NOMO-1 treated with dmso at 0.1 percent for 144 hours (cell line): ENCODE measurements at regions not wholly inside any gene's neighbourhood (a gene's known extent, or its start where the extent isn't known, plus 50 kb on each side); places are given as distances from the start of the nearest gene placed in this dataset.

Experiments
- DNase-seq: peaks from one replicate; lab custom pipeline; 2025; ENCODE audit not compliant: unreplicated experiment; lab: John Stamatoyannopoulos, UW

GRCh38 chr5:113900141-113900540 is 386.6 kb downstream of the YTHDC2 start:
- DNase-seq = no peak

- DNase-seq = no peak
Observed at GRCh38 chr5:113900816-113901215, 387.3 kb downstream of the YTHDC2 start.

DNA sequence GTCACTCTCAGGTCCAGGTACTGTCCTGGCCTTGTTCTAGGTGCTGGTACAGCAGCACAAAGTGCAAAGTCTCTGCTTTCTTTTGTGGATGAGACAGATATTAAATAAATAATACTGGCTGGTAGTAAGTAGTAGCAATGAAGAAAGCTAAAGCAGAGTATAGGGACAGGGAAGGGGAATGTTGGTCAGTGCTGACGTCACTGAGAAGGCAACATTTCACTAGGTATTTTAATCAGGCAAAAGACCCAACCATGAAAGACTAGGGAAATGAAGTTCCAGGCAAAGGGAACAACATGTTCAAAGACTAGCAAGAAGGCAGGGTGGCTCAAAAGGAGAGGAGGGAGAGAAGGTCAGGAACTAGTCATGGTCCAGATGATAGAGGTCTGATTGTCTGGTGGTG is 388.2 kb downstream of the YTHDC2 start:
- DNase-seq = no peak

DNA sequence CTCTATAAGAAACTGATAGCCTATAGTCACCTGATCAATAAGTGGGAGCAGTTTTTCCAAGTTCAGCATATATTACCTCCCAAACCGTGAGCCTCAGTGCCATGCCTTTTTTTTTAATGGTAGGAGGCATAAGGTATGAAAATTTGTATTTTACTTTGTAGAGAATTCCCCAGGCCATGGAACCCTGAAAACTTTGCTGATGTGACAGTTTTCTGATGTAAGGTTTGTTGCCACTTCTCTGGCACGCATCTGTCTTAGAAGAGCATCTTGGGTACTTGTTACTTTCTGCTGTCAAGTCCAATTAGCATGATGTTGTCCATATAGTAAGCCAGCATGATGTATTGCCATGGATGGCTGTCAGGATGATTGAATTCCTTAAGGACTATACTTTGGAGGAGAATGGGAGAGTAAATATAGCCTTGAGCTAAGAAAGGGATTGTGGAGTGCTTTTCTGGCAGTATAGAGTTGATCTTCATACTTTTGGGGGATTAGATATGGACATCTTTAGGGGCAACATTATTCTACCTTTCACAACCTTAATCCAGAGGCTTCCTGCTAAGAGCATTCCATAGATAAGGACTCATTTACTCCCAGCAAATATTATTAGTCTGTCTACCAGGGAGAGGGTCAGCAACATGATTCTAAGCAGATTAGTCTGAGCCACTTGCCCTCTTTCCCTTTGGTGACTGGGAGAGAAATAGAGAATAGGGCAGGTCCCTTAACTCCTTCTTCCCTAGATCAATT is 389.6 kb downstream of the YTHDC2 start:
- DNase-seq = no peak

- DNase-seq = no peak
Observed at GRCh38 chr5:113909782-113910181, 396.3 kb downstream of the YTHDC2 start.

DNA sequence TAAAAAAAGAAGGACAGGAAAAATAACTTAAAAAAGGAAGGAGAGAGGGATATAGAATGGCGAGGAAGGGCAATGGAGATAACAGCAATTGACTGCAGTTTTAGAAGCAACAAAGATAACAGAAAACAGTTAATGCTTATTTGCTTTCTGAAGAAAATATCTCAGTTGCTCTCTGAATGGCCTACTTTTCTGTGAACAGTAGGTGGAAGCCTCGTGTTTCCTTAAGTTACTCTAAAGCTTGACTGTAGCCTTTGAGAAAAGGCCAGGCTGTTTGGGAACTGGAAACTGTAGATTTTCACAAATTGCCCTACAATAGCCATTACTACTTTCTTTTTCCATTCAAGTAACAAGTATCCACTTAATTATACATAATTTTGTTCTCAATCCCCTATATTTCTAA is 404.5 kb downstream of the YTHDC2 start:
- no peak for DNase-seq

GRCh38 chr5:113922343-113922742 is 408.8 kb downstream of the YTHDC2 start:
- no peak for DNase-seq

GRCh38 chr5:113935453-113935852 is 422.0 kb downstream of the YTHDC2 start:
- DNase-seq = no peak

- no peak for DNase-seq
Observed at GRCh38 chr5:113937301-113937700, 423.8 kb downstream of the YTHDC2 start.

DNA sequence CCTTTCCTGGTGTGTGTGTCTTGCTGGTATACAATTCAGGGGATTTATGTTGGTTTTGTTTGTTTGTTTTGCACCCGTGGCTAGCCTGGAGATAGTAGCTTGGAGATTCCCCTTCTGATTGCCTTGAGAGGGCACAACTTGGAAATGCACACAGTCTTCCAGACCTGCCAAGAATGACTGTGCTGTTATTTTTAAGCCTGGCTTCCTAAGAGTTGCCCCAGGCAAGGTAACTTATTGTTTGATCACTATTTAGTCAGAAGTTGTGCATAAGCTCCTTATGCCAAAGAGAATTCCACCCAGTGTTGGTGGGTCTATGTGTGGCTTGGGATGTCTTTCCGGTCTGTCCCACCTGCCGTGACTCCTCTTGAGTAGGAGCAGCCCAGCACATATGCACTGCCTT is 421.9 kb upstream of the KCNN2 start:
- DNase-seq = no peak

GRCh38 chr5:113950186-113950585 is 411.7 kb upstream of the KCNN2 start:
- no peak for DNase-seq

DNA sequence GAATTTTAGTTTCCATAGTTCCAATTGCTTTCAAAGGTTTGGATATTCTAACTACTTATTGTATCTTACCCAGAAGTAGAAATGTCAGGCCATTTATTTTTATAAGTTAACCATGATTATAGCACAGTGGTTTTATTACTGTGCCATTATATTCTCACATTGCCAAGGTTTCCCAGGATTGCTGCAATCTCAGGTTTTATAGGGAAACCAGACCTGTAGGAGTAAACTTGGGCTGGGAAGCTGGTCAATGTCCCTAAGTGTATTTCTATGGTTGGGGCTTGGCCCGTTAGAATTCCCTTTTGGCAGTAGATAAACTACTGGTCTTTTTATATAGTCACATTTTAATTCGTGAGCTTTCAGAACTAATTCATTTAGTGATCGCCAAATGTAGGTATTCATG is 396.6 kb upstream of the KCNN2 start:
- no peak for DNase-seq

- DNase-seq = no peak
Observed at GRCh38 chr5:113969901-113970300, 392.0 kb upstream of the KCNN2 start.

- no peak for DNase-seq
Observed at GRCh38 chr5:113971454-113971853, 390.4 kb upstream of the KCNN2 start.

GRCh38 chr5:113974976-113975375 is 386.9 kb upstream of the KCNN2 start:
- DNase-seq = no peak

DNA sequence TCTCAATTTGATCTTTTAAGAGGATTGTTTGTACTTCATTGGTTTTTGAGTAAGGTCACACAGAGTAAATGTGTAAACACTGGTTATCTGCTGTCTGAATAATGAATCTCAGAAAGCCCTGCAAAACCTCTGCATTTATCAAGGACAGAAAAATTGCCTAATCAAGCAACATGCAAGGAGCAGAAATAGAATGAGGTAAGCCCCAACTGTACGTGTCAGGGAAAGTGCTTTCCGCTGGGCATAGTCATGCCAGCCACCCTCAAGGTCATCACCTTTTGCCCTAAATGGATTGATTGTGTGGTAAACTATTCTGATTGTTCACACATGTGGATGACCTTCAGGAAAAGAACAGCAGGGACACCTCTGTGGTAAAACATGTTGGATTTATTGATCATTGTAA is 376.9 kb upstream of the KCNN2 start:
- no peak for DNase-seq

DNA sequence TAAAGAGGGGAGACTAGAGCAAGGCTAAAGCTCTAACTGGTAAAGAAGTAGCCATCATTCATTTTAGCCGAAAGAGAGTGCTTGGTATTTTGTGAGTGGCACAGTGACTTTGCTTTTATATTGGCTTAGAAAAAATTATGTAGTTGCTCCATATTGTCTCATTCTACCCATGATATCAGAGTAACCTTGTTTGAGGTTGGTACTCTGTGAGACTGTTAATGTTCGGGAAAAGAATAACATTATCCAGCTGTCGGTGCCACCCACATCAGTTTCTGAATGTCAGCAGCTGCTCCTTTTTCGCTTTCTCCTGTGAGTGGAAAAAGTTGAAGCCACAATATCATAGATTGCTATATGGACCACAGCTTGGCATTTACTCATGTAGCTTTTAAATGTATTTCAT is 376.4 kb upstream of the KCNN2 start:
- no peak for DNase-seq

- DNase-seq = no peak
Observed at GRCh38 chr5:113989278-113989912, 372.5 kb upstream of the KCNN2 start.

DNA sequence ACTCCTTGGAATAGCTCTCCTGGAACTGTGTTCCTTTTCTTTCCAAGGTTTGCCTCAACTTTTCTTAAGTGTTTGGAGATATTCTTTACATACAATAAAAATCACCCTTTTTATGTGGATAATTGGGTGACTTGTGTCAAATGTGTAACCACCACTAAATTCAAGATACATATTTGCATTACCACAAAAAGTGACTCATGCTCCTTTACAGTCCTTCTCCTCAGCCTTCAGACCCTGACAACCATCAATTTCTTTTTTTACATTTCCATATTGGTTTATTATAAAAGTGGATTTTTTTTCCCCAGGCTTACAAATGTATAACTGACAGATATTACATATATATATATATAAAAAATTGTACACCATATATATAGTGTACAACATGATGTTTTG is 372.0 kb upstream of the KCNN2 start:
- DNase-seq = no peak

DNA sequence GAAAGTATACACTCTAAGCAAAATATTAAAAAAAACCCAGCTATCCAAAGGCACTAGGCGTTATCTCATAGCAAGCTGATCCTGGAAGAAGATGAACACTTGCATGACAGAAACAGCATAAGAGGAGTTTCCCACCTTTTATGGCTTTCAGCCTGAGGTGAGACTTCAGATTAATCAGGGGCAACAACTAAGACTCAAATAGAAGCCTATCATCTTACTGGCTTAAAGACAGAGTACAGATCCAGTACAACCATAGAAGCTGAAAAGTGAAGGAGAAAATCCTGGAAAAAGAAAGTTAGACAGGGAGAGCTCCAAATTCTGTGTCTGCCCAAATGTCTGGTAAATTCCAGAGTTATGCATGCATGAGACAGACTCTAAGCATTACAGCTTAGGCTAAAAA is 360.8 kb upstream of the KCNN2 start:
- no peak for DNase-seq

DNA sequence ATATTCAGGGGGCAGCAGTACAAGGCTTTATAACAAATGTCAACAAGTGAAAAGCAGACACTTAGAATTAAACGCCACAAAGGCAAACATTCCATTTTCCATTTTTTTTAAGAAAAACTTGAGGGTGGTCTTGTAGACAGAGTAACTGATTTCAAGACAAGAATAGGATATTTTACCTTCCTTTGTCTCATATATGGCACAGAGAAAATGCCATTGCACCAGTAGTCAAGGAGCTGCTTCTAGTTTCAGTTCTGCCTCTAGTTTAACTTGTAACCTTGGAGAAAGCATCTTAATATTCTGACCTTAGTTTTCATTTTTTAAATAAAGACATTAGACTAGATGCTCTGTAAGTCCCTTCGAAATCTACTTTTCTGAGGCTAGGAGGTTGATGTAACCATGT is 355.3 kb upstream of the KCNN2 start:
- no peak for DNase-seq

DNA sequence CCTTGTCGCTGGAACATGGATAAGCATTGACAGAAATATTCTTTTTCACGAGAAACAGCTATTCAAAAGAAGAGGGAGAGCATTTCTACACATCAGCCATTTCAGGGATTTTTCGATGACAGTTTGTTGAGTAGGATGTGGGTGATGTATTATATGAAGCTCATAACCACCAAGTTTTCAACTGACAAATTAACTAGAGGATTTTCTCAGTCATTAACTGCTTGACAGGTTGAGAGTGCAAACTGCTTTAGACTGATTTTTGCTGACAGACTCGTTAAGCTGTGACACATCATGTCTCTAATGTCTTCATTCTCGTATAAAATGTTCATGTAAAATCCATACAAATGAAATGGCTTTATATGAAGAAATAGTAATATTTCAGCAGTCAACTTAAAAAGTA is 354.2 kb upstream of the KCNN2 start:
- DNase-seq = no peak

DNA sequence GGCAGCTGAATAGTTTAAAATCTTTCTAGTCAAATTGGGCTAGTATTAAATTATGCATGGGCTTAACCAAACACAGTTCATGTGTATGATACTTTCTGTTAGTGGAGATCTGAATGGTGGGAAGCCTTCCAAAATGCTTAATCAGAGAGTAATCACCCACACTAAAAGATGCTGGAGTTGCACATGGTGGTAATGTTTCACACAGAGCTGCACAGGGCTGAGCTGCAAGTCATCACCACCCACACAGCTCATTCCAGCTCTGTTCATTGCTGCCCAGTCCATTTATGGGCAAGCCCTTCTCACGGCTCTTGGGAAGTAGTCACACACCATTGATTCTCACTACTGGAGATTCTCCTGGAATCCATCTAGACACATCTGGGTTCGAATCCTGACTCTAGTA is 351.5 kb upstream of the KCNN2 start:
- DNase-seq = no peak
